ENCODE measurements at regions not wholly inside any gene's neighbourhood (a gene's known extent, or its start where the extent isn't known, plus 50 kb on each side); places are given as distances from the start of the nearest gene placed in this dataset.

DNA sequence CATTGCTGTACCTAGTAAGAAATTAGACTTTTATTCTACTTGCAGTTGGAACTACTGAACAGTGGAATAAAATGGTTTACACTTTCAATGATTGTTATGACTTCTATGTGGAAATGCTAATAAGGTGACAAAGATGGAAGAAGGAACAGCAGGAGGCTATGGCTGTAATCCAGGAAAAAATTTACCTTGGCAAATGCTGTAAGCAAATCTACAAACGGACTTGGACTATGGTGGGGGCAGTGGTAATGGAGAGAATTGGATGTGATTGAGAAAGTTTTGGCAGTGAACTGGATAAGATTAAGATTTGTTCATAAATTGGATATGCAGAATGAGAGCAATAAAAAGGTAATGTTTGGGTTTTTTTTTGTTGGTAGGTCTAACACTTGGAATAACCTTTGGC is 111.0 kb upstream of the ERBB4 start:
- no peak for TF ChIP-seq POLR2A (IDR thresholded peaks at IDR 0.05)
- TF ChIP-seq, protein P1, sequence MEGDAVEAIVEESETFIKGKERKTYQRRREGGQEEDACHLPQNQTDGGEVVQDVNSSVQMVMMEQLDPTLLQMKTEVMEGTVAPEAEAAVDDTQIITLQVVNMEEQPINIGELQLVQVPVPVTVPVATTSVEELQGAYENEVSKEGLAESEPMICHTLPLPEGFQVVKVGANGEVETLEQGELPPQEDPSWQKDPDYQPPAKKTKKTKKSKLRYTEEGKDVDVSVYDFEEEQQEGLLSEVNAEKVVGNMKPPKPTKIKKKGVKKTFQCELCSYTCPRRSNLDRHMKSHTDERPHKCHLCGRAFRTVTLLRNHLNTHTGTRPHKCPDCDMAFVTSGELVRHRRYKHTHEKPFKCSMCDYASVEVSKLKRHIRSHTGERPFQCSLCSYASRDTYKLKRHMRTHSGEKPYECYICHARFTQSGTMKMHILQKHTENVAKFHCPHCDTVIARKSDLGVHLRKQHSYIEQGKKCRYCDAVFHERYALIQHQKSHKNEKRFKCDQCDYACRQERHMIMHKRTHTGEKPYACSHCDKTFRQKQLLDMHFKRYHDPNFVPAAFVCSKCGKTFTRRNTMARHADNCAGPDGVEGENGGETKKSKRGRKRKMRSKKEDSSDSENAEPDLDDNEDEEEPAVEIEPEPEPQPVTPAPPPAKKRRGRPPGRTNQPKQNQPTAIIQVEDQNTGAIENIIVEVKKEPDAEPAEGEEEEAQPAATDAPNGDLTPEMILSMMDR (IDR thresholded peaks at IDR 0.05), result no peak
